Neuron (in vitro differentiated cells): ENCODE measurements at regions not wholly inside any gene's neighbourhood (a gene's known extent, or its start where the extent isn't known, plus 50 kb on each side); places are given as distances from the start of the nearest gene placed in this dataset.
A peak's percentile ranks its signal among the peaks of the same experiment; 100 is the strongest.
"Not testable (repeated sequence)": the region's sequence is repeated elsewhere in the genome, so short reads cannot be mapped to it uniquely, and the experiment has no call there.

Experiments used
- H2AFZ ChIP-seq: one replicate; pipeline ENCODE4 v1.6.1; 2013; ENCODE audit warnings: low read depth, mild to moderate bottlenecking, inconsistent platforms, low read length, moderate library complexity
- H3K27me3 ChIP-seq: one replicate; pipeline ENCODE4 v1.6.1; 2013; ENCODE audit warnings: low read length; ENCODE audit not compliant: insufficient read depth
- H3K36me3 ChIP-seq: one replicate; pipeline ENCODE4 v1.6.1; 2013; ENCODE audit warnings: low read length; ENCODE audit not compliant: insufficient read depth
- H3K4me1 ChIP-seq: one replicate; pipeline ENCODE4 v1.6.1; 2013; ENCODE audit warnings: low read length; ENCODE audit not compliant: insufficient read depth
- H3K4me3 ChIP-seq: 2 replicates; pipeline ENCODE4 v1.5.1; 2013; ENCODE audit warnings: mild to moderate bottlenecking, low read length, moderate library complexity
- H3K9me3 ChIP-seq: one replicate; pipeline ENCODE4 v1.6.1; 2013; ENCODE audit warnings: low read length

DNA sequence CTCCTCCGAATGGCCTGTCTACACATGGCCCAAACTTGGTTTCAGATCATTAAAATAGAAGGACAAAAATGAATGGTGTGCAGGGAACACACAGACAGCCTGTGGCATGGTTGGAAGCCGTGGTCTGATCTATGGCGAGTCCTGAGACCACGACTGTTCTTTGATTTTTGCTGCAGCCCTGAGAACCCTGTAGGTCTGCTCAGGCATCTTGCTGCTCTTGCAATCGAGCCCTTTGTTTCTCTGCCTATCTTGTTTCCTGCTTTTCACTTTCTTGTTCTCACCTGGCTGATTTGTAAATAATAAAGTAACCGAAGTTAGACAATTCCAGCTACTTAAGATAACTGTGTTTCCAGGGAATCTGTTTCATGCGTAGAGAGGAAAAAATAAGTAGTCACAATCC is 54.1 kb upstream of the NBPF9 start:
- H3K9me3 ChIP-seq, H3K36me3 ChIP-seq, H3K27me3 ChIP-seq, H3K4me1 ChIP-seq, H2AFZ ChIP-seq, H3K4me3 ChIP-seq: not testable (repeated sequence)

GRCh38 chr1:149158308-149158707 is 55.0 kb upstream of the NBPF9 start:
- not testable (repeated sequence) for H3K4me1 ChIP-seq, H3K4me3 ChIP-seq, H3K27me3 ChIP-seq, H3K36me3 ChIP-seq, H2AFZ ChIP-seq, H3K9me3 ChIP-seq

DNA sequence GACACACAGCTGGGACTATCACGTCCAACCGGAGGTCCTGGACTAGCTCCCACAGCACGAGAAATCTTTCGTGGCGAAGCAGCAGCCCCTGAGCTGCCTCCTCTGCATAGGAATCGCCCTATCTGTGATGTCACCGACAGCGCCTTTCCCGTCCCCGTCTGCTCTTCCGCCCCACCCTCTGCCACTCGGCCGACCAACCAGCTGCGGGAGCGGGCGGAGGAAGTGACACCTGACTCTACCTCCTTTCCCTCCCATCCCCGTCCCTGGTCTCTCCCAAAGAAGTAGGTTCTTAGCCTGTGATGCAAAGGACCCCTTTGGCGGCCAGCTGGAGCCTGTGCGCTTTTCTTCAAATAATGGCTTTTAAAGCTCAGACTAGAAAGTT is 59.7 kb upstream of the NBPF9 start:
- not testable (repeated sequence) for H3K4me3 ChIP-seq, H2AFZ ChIP-seq, H3K9me3 ChIP-seq, H3K4me1 ChIP-seq, H3K27me3 ChIP-seq, H3K36me3 ChIP-seq

DNA sequence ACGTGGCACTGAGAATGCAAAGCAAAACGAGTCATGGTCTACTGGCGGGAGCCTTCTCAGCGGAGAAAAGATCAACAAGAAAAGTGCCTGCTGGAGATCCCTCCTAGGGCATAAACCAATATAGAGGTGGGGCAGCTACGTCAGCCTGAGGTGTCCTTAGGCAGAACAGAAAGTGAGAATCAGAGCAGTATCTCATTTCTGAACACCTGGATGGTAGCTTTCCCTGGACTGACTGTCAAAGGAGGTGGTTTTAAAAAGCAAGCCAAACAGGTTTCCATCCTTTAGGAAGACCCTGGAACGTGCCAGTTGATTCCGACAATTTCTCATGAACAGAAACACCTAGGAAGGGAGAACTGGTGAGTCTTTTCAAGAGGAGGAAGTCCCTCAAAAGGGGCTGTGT is 71.4 kb upstream of the NBPF9 start:
- H3K36me3 ChIP-seq, H3K4me3 ChIP-seq, H2AFZ ChIP-seq: not testable (repeated sequence)

GRCh38 chr1:149175812-149176211 is 72.5 kb upstream of the NBPF9 start:
- not testable (repeated sequence) for H3K9me3 ChIP-seq, H3K4me1 ChIP-seq, H3K36me3 ChIP-seq, H2AFZ ChIP-seq, H3K27me3 ChIP-seq
- H3K4me3 ChIP-seq: peak overlapping the region; percentile 40

More for the DNA sequence above, 71.4 kb upstream of the NBPF9 start:
- H3K27me3 ChIP-seq, H3K9me3 ChIP-seq, H3K4me1 ChIP-seq: not testable (repeated sequence)

GRCh38 chr1:149176453-149177316 is 73.3 kb upstream of the NBPF9 start:
- H3K27me3 ChIP-seq, H3K4me1 ChIP-seq, H3K9me3 ChIP-seq, H3K36me3 ChIP-seq: not testable (repeated sequence)
- H2AFZ ChIP-seq: peak overlapping the region; percentile 72
- peak overlapping the region; percentile 55 for H3K4me3 ChIP-seq

- H3K4me3 ChIP-seq: not testable (repeated sequence)
These were observed 87.4 kb upstream of the NBPF9 start for GRCh38 chr1:149190742-149191141.

GRCh38 chr1:149196651-149197050 is 93.3 kb upstream of the NBPF9 start:
- H3K36me3 ChIP-seq, H2AFZ ChIP-seq, H3K4me1 ChIP-seq, H3K9me3 ChIP-seq, H3K4me3 ChIP-seq, H3K27me3 ChIP-seq: not testable (repeated sequence)

More at GRCh38 chr1:149190742-149191141, 87.4 kb upstream of the NBPF9 start:
- not testable (repeated sequence) for H3K36me3 ChIP-seq, H3K27me3 ChIP-seq, H2AFZ ChIP-seq, H3K4me1 ChIP-seq, H3K9me3 ChIP-seq

- not testable (repeated sequence) for H3K36me3 ChIP-seq, H2AFZ ChIP-seq, H3K9me3 ChIP-seq, H3K4me3 ChIP-seq, H3K27me3 ChIP-seq, H3K4me1 ChIP-seq
These were observed 97.2 kb upstream of the NBPF9 start for GRCh38 chr1:149200567-149200966.

DNA sequence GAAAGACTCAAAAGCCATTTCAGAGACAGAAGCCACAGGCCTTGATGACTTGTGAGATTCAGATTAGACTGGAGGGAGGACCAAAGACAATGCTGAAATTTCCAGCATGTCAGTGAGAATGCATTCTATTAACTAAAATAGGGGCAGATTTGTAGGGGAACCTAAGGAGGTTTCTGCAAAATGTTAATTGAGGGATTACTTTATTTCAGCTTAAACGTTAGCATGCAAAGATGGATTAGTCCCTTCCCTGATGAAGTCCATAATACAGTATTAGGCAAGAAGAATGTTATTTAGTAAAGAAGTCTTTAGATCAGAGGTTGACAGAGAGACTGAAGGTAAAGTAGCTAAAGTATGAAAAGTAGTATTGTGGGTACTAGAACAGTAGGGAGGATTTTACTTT is 98.9 kb upstream of the NBPF9 start:
- H3K4me1 ChIP-seq, H2AFZ ChIP-seq, H3K36me3 ChIP-seq, H3K27me3 ChIP-seq, H3K9me3 ChIP-seq, H3K4me3 ChIP-seq: not testable (repeated sequence)

- H3K36me3 ChIP-seq, H3K9me3 ChIP-seq: not testable (repeated sequence)
These were observed 101.0 kb upstream of the NBPF9 start for GRCh38 chr1:149204396-149204795.

DNA sequence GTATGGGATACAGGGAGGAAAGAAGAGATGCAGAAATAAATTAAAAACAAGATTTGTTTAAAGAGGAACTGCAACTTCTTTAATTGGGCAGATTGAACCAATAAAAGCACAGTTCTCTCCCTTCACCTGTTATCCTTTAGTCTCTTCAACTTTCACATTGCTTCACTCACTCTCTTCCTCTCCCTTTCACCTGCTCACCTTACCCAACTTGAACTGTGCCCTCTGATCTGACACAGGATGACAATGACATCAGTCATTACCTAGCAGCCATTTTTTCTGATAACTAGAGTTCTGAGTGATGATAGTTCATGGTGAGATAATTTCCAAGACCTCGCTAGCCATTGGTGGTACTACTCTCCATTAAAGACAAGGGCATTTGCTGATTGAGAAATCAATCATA is 105.5 kb upstream of the NBPF9 start:
- H3K27me3 ChIP-seq, H2AFZ ChIP-seq, H3K4me1 ChIP-seq, H3K9me3 ChIP-seq, H3K36me3 ChIP-seq, H3K4me3 ChIP-seq: not testable (repeated sequence)

More at GRCh38 chr1:149204396-149204795, 101.0 kb upstream of the NBPF9 start:
- not testable (repeated sequence) for H2AFZ ChIP-seq, H3K27me3 ChIP-seq, H3K4me3 ChIP-seq, H3K4me1 ChIP-seq

DNA sequence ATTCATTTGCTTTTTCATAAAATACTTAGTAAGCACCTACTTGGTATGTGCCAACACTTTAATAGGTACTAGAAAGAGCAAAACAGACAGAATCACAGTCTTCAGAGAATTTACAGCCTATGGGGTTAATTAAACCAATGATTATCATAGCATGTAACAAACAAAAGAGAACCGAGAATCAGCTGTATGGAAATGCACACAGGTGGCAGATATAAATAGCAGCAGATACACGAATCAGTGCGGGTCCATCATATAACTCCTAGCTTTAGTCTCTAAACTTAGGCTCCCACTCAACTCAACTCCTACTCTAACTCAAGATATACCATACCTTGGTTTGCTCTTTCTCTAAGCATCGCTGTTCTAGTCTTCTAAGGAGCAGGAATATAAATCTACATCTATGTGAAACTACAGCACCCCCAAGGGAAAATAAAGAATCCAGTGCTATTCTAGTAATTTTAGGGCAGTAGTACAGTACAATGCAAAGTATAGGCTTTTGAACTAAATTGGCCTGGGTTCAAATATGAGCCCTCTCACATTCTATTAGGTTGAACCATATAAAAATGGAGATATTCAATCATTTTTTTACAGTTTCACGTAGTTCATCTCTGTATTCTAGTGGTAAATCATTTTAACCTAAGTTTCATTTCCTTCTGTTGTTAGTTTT is 108.5 kb upstream of the NBPF9 start:
- H3K9me3 ChIP-seq, H3K36me3 ChIP-seq, H3K4me3 ChIP-seq, H2AFZ ChIP-seq, H3K4me1 ChIP-seq, H3K27me3 ChIP-seq: not testable (repeated sequence)

DNA sequence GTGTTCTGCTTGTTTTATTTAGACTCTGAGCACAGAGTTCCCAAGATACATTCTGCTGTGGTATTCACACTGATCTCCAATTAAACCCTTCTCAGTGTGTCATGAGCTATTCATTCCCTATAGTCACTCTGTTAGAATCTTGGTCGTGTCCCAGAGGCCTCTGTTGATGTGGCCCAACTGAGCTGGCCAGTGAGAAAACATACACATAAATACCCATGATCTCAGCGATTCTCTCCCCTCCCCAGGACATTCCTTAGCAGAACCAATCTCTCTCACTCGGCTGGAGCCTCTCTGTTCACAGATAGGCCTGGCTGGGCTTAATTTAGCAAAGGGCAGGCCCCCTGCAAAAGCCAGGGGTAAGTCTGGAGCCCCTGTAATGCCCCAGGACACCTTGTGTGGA is 109.6 kb upstream of the NBPF9 start:
- not testable (repeated sequence) for H2AFZ ChIP-seq, H3K9me3 ChIP-seq, H3K36me3 ChIP-seq, H3K27me3 ChIP-seq, H3K4me3 ChIP-seq, H3K4me1 ChIP-seq
